ENCODE measurements at regions not wholly inside any gene's neighbourhood (a gene's known extent, or its start where the extent isn't known, plus 50 kb on each side); places are given as distances from the start of the nearest gene placed in this dataset.

GRCh38 chr5:74093561-74093960 lies 467.6 kb downstream of the ARHGEF28 start (continued):
- no peak for TF ChIP-seq STAT1 (IDR thresholded peaks at IDR 0.05; ENCODE audit: unreplicated experiment)
- no peak for TF ChIP-seq ZNF114 (CRISPR knock-in tag; IDR thresholded peaks at IDR 0.05)
- no peak for TF ChIP-seq EZH2 (IDR thresholded peaks at IDR 0.05; ENCODE audit: low read depth, unreplicated experiment)
- no peak for TF ChIP-seq CTCF (conservative IDR thresholded peaks at IDR 0.05; ENCODE audit: low read depth in 2 of 2)
- no peak for TF ChIP-seq ZNF331 (CRISPR knock-in tag; IDR thresholded peaks at IDR 0.05; ENCODE audit: low read depth)
- no peak for TF ChIP-seq JUNB (IDR thresholded peaks at IDR 0.05; ENCODE audit: unreplicated experiment)
- TF ChIP-seq, protein P1, sequence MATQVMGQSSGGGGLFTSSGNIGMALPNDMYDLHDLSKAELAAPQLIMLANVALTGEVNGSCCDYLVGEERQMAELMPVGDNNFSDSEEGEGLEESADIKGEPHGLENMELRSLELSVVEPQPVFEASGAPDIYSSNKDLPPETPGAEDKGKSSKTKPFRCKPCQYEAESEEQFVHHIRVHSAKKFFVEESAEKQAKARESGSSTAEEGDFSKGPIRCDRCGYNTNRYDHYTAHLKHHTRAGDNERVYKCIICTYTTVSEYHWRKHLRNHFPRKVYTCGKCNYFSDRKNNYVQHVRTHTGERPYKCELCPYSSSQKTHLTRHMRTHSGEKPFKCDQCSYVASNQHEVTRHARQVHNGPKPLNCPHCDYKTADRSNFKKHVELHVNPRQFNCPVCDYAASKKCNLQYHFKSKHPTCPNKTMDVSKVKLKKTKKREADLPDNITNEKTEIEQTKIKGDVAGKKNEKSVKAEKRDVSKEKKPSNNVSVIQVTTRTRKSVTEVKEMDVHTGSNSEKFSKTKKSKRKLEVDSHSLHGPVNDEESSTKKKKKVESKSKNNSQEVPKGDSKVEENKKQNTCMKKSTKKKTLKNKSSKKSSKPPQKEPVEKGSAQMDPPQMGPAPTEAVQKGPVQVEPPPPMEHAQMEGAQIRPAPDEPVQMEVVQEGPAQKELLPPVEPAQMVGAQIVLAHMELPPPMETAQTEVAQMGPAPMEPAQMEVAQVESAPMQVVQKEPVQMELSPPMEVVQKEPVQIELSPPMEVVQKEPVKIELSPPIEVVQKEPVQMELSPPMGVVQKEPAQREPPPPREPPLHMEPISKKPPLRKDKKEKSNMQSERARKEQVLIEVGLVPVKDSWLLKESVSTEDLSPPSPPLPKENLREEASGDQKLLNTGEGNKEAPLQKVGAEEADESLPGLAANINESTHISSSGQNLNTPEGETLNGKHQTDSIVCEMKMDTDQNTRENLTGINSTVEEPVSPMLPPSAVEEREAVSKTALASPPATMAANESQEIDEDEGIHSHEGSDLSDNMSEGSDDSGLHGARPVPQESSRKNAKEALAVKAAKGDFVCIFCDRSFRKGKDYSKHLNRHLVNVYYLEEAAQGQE (IDR thresholded peaks at IDR 0.05; ENCODE audit: unreplicated experiment): no peak
- no peak for TF ChIP-seq POLR2AphosphoS5 (IDR thresholded peaks at IDR 0.05; ENCODE audit: low read depth)

- H3F3A ChIP-seq (replicated peaks; ENCODE audit: low read depth): no peaks in the 10 kb centered on the region
- ATAC-seq (no peak), DNase-seq (ENCODE audit: low spot score) (no peak)
- H3K4me2 ChIP-seq: no peak overlapping the region
- H2AFZ ChIP-seq: no peak overlapping the region; the same call in 1 of the 2 replicates
- Mint-ChIP-seq H3K4me3 (no peak overlapping the region), H3K36me3 (ENCODE audit: low read depth) (no peaks in the 10 kb centered on the region), H3K27ac (no peak overlapping the region), H3K27me3 (ENCODE audit: insufficient read depth, low read depth, poor library complexity) (no peaks in the 10 kb centered on the region), H3K9me3 (no peaks in the 10 kb centered on the region), H3K4me1 (no peaks in the 10 kb centered on the region; the same call in 2 of the 3 replicates)
- no peaks in the 10 kb centered on the region for H3K27me3 ChIP-seq (ENCODE audit: insufficient read depth)
- no peaks in the 10 kb centered on the region for H3K79me2 ChIP-seq (replicated peaks; ENCODE audit: insufficient read depth)
- H3K9me2 ChIP-seq (ENCODE audit: insufficient read depth): peaks cover 11% of the 10 kb centered on the region; the same call in 1 of the 2 replicates
- TF ChIP-seq ZNF462 (CRISPR knock-in tag; IDR thresholded peaks at IDR 0.05): no peak
- no peak for TF ChIP-seq CTCF (conservative IDR thresholded peaks at IDR 0.05; ENCODE audit: low read depth in 2 of 2)
- H3K4me3 ChIP-seq: no peak overlapping the region
- H3K4me1 ChIP-seq (ENCODE audit: insufficient read depth): no peaks in the 10 kb centered on the region
- H4K20me1 ChIP-seq (replicated peaks; ENCODE audit: insufficient read depth): no peaks in the 10 kb centered on the region
- H3K36me3 ChIP-seq (ENCODE audit: insufficient read depth): no peaks in the 10 kb centered on the region
- no peak overlapping the region for H3K27ac ChIP-seq (ENCODE audit: low read depth)
Observed at GRCh38 chr5:74092766-74093165, 466.8 kb downstream of the ARHGEF28 start.

Measured in GM23338 (cell line).